NCI-H2029 (cell line): ENCODE measurements at regions not wholly inside any gene's neighbourhood (a gene's known extent, or its start where the extent isn't known, plus 50 kb on each side); places are given as distances from the start of the nearest gene placed in this dataset.
A peak's percentile ranks its signal among the peaks of the same experiment; 100 is the strongest.

Experiments used
- DNase-seq: peaks from one replicate; lab custom pipeline; 2025; lab: John Stamatoyannopoulos, UW

GRCh38 chr2:2694746-2695145, 363.7 kb upstream of the MYT1L start:
- DNase-seq: no peak

- no peak for DNase-seq
These were observed 361.7 kb upstream of the MYT1L start for GRCh38 chr2:2692599-2693389.

GRCh38 chr2:2691419-2691818, 360.3 kb upstream of the MYT1L start:
- DNase-seq: no peak

- no peak for DNase-seq
These were observed 359.9 kb upstream of the MYT1L start for GRCh38 chr2:2690985-2691384.

GRCh38 chr2:2689306-2689705, 358.2 kb upstream of the MYT1L start:
- DNase-seq: peak; percentile 57

- no peak for DNase-seq
These were observed 357.2 kb upstream of the MYT1L start for GRCh38 chr2:2688254-2688653.

GRCh38 chr2:2687745-2688144, 356.7 kb upstream of the MYT1L start:
- DNase-seq: no peak

GRCh38 chr2:2686222-2686621, 355.1 kb upstream of the MYT1L start:
- DNase-seq: no peak

GRCh38 chr2:2683606-2684224, 352.6 kb upstream of the MYT1L start:
- no peak for DNase-seq

GRCh38 chr2:2682700-2683342, 351.7 kb upstream of the MYT1L start:
- DNase-seq: no peak

GRCh38 chr2:2681711-2682251, 350.7 kb upstream of the MYT1L start:
- no peak for DNase-seq

GRCh38 chr2:2681085-2681484, 350.0 kb upstream of the MYT1L start:
- no peak for DNase-seq

- no peak for DNase-seq
These were observed 343.8 kb upstream of the MYT1L start for GRCh38 chr2:2674831-2675230.

- no peak for DNase-seq
These were observed 342.3 kb upstream of the MYT1L start for GRCh38 chr2:2673406-2673805.

- DNase-seq: no peak
These were observed 341.2 kb upstream of the MYT1L start for GRCh38 chr2:2672249-2672648.

GRCh38 chr2:2671826-2672225, 340.8 kb upstream of the MYT1L start:
- DNase-seq: no peak

- DNase-seq: no peak
These were observed 338.2 kb upstream of the MYT1L start for GRCh38 chr2:2669316-2669715.

GRCh38 chr2:2668681-2669265, 337.7 kb upstream of the MYT1L start:
- DNase-seq: no peak

GRCh38 chr2:2667690-2668089, 336.6 kb upstream of the MYT1L start:
- no peak for DNase-seq

GRCh38 chr2:2665834-2666133, 334.7 kb upstream of the MYT1L start:
- no peak for DNase-seq

- no peak for DNase-seq
These were observed 334.1 kb upstream of the MYT1L start for GRCh38 chr2:2664989-2665833.
